GOT3 (cell line): ENCODE measurements at regions not wholly inside any gene's neighbourhood (a gene's known extent, or its start where the extent isn't known, plus 50 kb on each side); places are given as distances from the start of the nearest gene placed in this dataset.
"Not testable (repeated sequence)": the region's sequence is repeated elsewhere in the genome, so short reads cannot be mapped to it uniquely, and the experiment has no call there.

ENCODE experiments used
- DNase-seq: peaks from one replicate; lab custom pipeline; 2025; ENCODE audit warnings: mixed read lengths; lab: John Stamatoyannopoulos, UW

DNA sequence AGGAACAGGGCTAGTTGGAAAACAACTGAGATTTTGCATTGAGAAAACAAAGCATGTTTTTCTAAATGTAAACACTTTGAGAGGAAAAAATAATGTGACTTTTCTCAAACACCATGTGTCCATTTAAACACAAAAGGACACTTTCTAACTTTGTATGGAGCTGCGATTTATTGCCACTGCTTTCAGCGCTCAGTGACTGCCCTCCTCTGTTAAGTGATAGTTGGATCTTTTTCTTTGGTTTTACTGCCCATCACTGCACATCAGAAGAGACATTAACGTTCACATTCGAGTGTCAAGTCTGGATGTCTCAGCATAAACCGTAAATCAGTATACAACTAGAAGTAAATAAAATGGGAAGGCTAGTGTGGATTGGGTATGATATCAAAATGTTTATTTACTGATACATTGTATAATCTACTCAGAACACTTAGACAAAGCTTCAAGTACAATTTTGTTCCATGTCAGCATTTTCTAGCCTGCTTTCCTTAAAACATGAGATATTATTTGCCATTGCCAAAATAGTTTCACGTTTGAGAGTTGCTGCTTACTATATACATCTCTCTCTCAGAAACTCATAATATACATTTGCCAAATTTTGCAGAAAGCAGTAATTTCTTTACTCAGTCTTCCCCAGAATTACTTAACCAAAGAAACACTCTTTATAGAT is 237.6 kb downstream of the IKZF2 start:
- DNase-seq, result no peak

GRCh38 chr2:212912445-212913103 is 238.8 kb downstream of the IKZF2 start:
- DNase-seq, result no peak

GRCh38 chr2:212911011-212911410 is 240.4 kb downstream of the IKZF2 start:
- DNase-seq, result no peak

- DNase-seq, result no peak
Observed at GRCh38 chr2:212908682-212909435, 242.6 kb downstream of the IKZF2 start.

DNA sequence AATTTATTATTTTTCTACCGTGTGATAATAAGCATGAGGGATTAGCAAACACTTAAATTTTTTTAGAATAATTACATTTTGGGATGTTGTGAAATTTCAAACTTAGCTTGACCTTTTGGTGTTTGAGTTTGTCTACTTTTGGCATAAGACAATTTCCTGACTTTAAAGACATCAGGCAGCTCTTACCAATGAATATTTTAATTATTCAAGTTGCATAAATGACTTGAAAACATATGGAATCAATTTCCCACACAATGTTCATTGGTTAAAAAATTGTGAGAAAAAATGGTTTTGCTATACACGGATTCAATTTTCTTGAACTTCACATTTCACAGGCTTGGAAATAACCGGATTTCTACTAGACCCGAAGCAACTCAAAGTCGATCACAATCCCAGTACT is 243.4 kb downstream of the IKZF2 start:
- no peak for DNase-seq

GRCh38 chr2:212906620-212907019 is 244.8 kb downstream of the IKZF2 start:
- DNase-seq, result no peak

DNA sequence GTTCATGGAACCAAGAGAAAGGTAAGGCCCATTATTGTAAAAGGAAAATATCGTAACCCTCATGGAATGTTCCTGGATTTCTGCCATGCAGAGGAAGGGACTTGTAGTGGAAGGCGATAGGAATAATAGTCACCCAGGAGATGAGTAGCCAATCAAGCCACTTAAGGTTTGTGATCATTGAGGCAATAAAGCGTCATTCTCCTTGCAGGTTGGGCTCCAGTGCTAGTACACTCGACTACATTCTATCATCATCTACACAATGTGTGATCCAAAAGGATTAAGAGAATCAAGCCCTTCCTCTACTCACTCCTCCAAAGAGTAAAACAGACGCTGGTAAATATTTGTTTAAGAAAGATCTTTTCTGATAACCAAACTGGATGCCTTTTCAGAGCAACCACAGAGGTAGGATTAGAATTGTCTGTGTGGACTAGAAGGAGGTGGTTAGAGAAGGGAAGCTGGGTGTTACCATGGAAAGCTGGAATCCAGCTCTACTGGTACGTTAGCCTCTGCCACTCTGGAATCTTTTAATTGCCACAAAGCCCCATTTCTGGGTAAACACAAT is 245.7 kb downstream of the IKZF2 start:
- no peak for DNase-seq

DNA sequence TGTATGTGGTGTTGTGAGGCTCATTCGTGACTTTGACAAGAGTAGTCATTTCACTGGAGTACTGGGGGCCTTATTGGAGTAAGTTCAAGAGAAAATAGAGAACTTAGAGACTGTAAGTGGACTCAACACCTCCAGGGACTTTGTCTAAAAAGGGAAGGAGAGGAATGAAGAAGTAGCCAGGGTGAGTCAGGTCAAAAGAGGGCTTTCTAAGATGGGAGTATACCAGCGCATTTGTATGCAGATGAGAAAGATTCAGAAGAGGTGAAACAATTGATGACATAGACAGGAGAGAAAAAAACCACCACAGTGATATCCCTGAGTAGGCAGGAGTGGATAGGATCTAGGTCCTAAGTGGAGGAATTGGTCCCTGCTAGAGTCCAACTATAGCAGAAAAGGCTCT is 246.8 kb downstream of the IKZF2 start:
- DNase-seq, result no peak

DNA sequence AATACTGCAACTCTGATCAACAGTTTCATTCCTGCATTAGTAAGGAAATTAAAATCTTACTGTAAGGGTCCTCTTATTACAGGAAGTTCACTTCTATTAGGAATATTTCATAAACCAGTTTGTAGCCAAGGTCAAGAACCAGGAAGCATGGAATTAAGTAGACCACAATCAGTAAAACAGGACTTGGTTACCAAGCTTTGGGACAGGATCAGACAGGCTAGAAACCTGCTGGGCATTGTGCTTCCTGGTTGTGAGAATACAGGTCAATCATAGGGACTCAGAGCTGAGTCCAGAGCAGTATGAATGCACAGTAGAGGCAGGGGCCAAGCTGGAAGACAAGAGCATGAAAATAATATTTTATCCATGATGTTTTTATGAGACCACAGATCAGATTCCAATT is 248.0 kb downstream of the IKZF2 start:
- DNase-seq, result no peak

- DNase-seq, result no peak
Observed at GRCh38 chr2:212902421-212902820, 249.0 kb downstream of the IKZF2 start.

DNA sequence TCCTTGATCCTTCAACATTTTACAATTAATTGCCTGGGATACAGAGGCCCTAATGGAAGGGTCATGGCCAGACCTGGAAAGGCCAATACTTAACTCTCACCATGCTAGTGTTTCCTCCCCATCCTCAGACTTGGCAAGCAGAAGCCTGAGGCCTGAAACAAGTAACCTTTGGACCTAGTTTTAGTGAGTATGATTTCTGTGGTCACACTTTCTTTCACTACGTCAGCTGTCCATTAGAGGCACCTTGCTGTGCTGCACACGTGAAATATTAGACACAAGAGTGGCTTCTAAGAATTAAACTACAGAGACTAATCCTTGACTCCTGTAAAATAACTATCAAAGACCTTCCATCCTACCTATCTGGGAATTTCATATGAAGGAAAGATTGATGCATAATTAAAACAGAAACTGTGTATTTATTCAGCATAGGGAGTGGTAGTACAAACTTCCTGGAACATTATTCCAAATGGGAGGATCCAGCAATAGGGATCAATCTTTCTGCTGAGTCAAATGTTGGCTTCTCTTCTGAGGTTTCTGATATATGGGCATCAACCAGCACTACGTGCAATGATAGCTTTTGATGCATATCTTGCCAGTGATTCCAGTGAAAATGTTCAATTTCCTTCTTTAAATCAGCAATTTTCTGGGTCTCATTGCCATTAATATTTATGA is 249.7 kb downstream of the IKZF2 start:
- no peak for DNase-seq

DNA sequence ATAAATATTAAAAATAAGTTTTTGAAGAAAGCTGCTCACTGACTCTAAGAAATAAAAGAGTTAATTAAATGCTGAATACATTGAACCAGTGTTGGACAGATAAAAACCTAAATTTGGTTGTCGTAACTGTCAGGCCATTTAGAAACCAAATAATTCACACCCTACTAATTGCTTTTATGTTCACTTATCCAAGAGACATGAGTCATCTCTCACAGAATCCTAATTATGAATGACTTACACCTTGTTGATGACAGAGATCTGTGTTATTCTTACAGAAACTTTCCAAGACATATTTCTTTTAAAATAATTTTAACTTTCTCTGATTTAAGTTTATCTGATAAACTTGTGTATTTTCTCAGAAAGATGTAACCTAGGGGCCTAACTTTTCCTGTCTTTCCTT is 250.7 kb downstream of the IKZF2 start:
- DNase-seq, result no peak

GRCh38 chr2:212898011-212898410 is 253.4 kb downstream of the IKZF2 start:
- no peak for DNase-seq

GRCh38 chr2:212897296-212897695 is 254.1 kb downstream of the IKZF2 start:
- DNase-seq, result no peak

DNA sequence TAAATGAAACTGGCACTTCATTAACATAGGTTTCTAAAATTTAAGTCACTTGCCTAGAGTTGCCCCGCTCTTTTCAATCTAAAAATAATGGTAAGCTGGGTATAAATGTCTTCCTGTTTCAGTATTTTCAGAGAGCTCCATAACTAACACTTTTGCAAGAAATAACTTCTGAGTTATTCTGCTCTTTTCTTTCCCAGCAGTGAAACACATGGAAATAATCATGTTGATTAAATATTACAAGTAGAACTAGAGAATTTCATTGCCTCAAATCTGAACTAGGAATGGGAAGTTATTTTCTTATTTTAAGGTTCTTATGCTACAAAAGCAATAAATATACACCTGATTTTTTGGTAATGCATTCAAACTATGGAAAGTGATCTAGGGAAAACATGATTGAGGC is 257.4 kb downstream of the IKZF2 start:
- DNase-seq, result no peak

DNA sequence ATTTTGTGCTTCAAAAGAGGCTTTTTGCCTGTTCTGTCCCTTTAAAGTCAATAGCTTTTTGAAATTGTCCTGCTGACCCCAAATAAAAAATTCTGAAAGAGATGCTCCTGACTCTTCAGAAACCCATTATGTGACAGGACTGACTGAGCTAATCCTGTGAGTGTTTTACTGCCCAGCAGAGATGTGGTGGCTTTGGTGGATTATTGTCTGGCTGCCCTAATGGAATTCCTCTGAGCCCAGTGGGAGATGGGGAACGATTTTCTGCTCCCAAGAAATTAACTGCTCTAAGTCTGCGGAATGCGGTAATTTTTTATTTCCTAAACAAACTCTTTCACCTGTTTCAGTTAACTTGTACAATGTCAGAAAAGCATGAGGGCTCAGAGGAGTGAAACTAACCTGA is 258.2 kb downstream of the IKZF2 start:
- DNase-seq, result no peak

DNA sequence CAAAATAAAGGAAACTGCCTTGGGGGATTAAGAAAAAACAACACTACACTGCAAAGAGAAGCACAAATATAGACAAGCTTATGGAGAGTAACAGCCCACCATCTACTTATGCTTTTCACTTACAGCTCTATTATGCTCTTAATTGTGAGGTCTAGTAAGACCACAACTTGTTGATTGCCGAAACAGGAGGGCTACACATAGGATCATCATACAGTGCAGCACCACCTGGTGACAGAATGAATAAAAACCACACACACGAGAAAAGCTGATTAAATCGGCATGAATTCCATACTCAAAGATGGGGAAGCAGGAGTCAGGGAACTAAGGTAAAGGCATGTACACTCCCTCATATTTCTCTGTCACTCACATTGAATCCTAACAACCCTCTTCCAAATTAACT is 259.2 kb downstream of the IKZF2 start:
- DNase-seq, result no peak

DNA sequence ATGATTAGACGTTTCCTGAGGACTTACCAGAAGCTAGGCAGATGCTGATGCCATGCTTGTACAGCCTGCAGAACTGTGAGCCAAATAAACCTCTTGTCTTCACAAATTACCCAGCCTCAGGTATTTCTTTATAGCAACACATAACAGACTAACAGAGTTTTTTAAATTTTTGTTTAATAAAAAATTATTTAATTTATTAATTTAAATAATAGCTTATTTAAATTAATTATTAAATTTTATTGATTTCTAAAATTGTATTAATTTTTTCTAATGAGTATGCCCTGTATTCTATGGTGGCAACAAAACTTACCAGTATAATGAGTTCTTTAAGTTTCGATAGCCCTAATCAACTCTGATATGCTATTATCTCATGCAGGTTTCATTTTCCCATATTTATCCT is 259.8 kb downstream of the IKZF2 start:
- no peak for DNase-seq

- no peak for DNase-seq
Observed at GRCh38 chr2:212882626-212883025, 268.8 kb downstream of the IKZF2 start.

DNA sequence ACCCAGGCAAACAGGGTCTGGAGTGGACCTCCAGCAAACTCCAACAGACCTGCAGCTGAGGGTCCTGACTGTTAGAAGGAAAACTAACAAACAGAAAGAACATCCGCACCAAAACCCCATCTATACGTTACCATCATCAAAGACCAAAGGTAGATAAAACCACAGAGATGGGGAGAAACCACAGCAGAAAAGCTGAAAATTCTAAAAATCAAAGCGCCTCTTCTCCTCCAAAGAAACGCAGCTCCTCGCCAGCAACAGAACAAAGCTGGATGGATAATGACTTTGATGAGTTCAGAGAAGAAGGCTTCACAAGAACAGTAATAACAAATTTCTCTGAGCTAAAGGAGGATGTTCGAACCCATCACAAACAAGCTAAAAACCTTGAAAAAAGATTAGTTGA is 274.9 kb downstream of the IKZF2 start:
- not testable (repeated sequence) for DNase-seq

- DNase-seq, result not testable (repeated sequence)
Observed at GRCh38 chr2:212875950-212876349, 275.5 kb downstream of the IKZF2 start.

DNA sequence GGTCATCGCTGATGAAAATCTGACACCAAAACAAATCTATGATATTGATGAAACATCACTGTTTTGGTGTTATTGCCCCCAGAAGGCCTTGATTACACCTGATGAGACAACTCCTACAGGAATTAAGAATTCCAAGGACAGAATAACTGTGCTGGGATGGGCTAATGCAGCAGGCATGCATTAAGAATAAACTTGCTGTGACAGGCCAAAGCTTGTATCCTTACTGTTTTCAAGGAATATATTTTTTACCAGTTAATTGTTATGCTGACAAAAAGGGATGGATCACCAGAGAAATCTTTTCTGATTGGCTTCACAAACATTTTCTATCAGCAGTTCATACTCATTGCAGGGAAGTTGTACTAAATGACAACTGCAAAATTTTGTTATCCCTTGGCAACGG is 278.2 kb downstream of the IKZF2 start:
- no peak for DNase-seq
